HepG2 (cell line): ENCODE measurements at regions not wholly inside any gene's neighbourhood (a gene's known extent, or its start where the extent isn't known, plus 50 kb on each side); places are given as distances from the start of the nearest gene placed in this dataset.

Experiments
- ATAC-seq: fragments of 200-7000 bp; cut with Tn5 transposase; 3 replicates; pipeline ENCODE4 v1.9.1; 2020; ENCODE audit warnings: mild to moderate bottlenecking, moderate library complexity
- BruUV-seq: library from RNA; stranded (reverse); fragments of 400-500 nt; replicated peaks from 2 replicates; lab custom pipeline; 2021; lab: Mats Ljungman, UMichigan
- CTCF ChIA-PET: fragments of 300-600 bp; formaldehyde crosslinking; extraction: SDS; loops from one replicate; lab custom pipeline; 2021; ENCODE audit warnings: low total read pairs, inconsistent platforms, low intra/inter-chr PET ratio; lab: Yijun Ruan, JAX
- POLR2A ChIA-PET: fragments of 350-600 bp; sonication (Branson Sonifier 250); formaldehyde crosslinking; loops from one replicate; lab custom pipeline; 2020; ENCODE audit warnings: antibody characterized with exemption, inconsistent platforms; lab: Yijun Ruan, JAX
- DNase-seq: peaks from one replicate; pipeline ENCODE4 v3.0.0-alpha.2; 2015; ENCODE audit warnings: low spot score
- FAIRE-seq: peaks from 3 replicates; lab custom pipeline; 2011; peaks lifted over from hg19 to GRCh38; lab: Jason Lieb, UNC
- H2AFZ ChIP-seq: one replicate; pipeline ENCODE4 v1.6.1; 2011; ENCODE audit warnings: low read length, inconsistent platforms
- H3K27ac ChIP-seq: fragments of 300-600 bp; 3 replicates; pipeline ENCODE4 v1.8.0; 2011; ENCODE audit warnings: mixed run types, mild to moderate bottlenecking, mixed read lengths, low read length, inconsistent platforms; ENCODE audit not compliant: insufficient read depth; ENCODE audit errors: extremely low read length
- H3K27me3 ChIP-seq, 2 experiments: fragments of 200-600 bp in 1 of 2; 2 replicates in 1 of 2; 3 replicates in 1 of 2; pipeline versions ENCODE4 v1.6.0 to v1.8.0; 2011; ENCODE audit warnings: low read length in 2 of 2, mild to moderate bottlenecking in 2 of 2, moderate library complexity in 2 of 2, inconsistent platforms in 1 of 2; ENCODE audit not compliant: insufficient read depth in 2 of 2, control insufficient read depth in 1 of 2
- H3K36me3 ChIP-seq, 2 experiments: fragments of 200-600 bp in 1 of 2; replicated peaks in 1 of 2; 2 replicates in 1 of 2; 3 replicates in 1 of 2; pipeline versions ENCODE4 v1.5.1 to v1.8.0; 2011; ENCODE audit warnings: low read length in 2 of 2, inconsistent platforms in 1 of 2; ENCODE audit not compliant: insufficient read depth in 2 of 2, control insufficient read depth in 1 of 2
- H3K4me1 ChIP-seq: 2 replicates; pipeline ENCODE4 v1.5.1; 2012; ENCODE audit warnings: low read length, inconsistent platforms; ENCODE audit not compliant: insufficient read depth
- H3K4me2 ChIP-seq: 2 replicates; pipeline ENCODE4 v1.6.0; 2011; ENCODE audit warnings: low read depth, low read length, inconsistent platforms
- H3K4me3 ChIP-seq, 3 experiments: fragments of 200-600 bp in 1 of 3; sonication (generic), shearing (Covaris generic) in 1 of 3; replicated peaks in 1 of 3; 2 replicates each; pipeline ENCODE4 v1.5.1; 2011 to 2016; ENCODE audit warnings: low read length in 3 of 3, inconsistent platforms in 2 of 3, low read depth in 2 of 3, mild to moderate bottlenecking in 2 of 3, control low read depth in 1 of 3, mixed read lengths in 1 of 3; ENCODE audit not compliant: insufficient read depth in 1 of 3
- H3K79me2 ChIP-seq: one replicate; pipeline ENCODE4 v1.6.1; 2011; ENCODE audit warnings: low read length, inconsistent platforms; ENCODE audit not compliant: insufficient read depth
- H3K9ac ChIP-seq: 2 replicates; pipeline ENCODE4 v1.6.0; 2011; ENCODE audit warnings: mild to moderate bottlenecking, low read depth, low read length, inconsistent platforms; ENCODE audit not compliant: insufficient read depth
- H3K9me3 ChIP-seq: 2 replicates; pipeline ENCODE4 v1.5.1; 2012; ENCODE audit warnings: mild to moderate bottlenecking, low read length
- H4K20me1 ChIP-seq: 2 replicates; pipeline ENCODE4 v1.6.0; 2011; ENCODE audit warnings: inconsistent platforms, mild to moderate bottlenecking, low read length, moderate library complexity; ENCODE audit not compliant: insufficient read depth
- ARNT2 ChIP-seq: sonication (generic); formaldehyde crosslinking; IDR thresholded peaks from 2 replicates; pipeline ENCODE4 v1.8.0; 2022; ENCODE audit warnings: mild to moderate bottlenecking, low read depth, missing genetic modification reagents, moderate library complexity
- ETS1 ChIP-seq: sonication (generic); formaldehyde crosslinking; IDR thresholded peaks from 2 replicates; pipeline ENCODE4 v1.4.0; 2020; ENCODE audit warnings: missing genetic modification reagents
- JUNB ChIP-seq: sonication (generic); formaldehyde crosslinking; IDR thresholded peaks from 2 replicates; pipeline ENCODE4 v1.8.0; 2022; ENCODE audit warnings: missing genetic modification reagents, mild to moderate bottlenecking, borderline replicate concordance
- TBX2 ChIP-seq: sonication (generic); formaldehyde crosslinking; IDR thresholded peaks from 2 replicates; pipeline ENCODE4 v1.5.0; 2020; ENCODE audit warnings: missing genetic modification reagents, mild to moderate bottlenecking, borderline replicate concordance
- ZFY ChIP-seq: sonication (generic); formaldehyde crosslinking; IDR thresholded peaks from 2 replicates; pipeline ENCODE4 v1.4.0; 2020; ENCODE audit warnings: missing genetic modification reagents
- ZNF24 ChIP-seq: fragments of 450-650 bp; IDR thresholded peaks from 2 replicates; pipeline ENCODE4 v1.6.1; 2017; ENCODE audit warnings: antibody characterized with exemption, mild to moderate bottlenecking
- ZNF264 ChIP-seq: sonication (generic); formaldehyde crosslinking; IDR thresholded peaks from 2 replicates; pipeline ENCODE4 v1.4.0; 2020; ENCODE audit warnings: missing genetic modification reagents
- ZNF282 ChIP-seq: fragments of 450-650 bp; IDR thresholded peaks from 2 replicates; pipeline ENCODE4 v1.6.1; 2018; ENCODE audit not compliant: partially characterized antibody
- ZNF30 ChIP-seq: sonication (generic); formaldehyde crosslinking; IDR thresholded peaks from 2 replicates; pipeline ENCODE4 v1.5.0; 2020; ENCODE audit warnings: mild to moderate bottlenecking, missing genetic modification reagents
- ZNF772 ChIP-seq: sonication (generic); formaldehyde crosslinking; IDR thresholded peaks from 2 replicates; pipeline ENCODE4 v1.5.0; 2020; ENCODE audit warnings: mild to moderate bottlenecking, missing genetic modification reagents
- WGBS: methylation state at CpG from one replicate; pipeline ENCODE4 v1.1.6; 2017; ENCODE audit warnings: low lambda C conversion rate; 5-methylcytosine and 5-hydroxymethylcytosine counted together
- in situ Hi-C: cut with HindIII; loops from 2 replicates; pipeline ENCODE4 v1.10.0; 2017; ENCODE audit warnings: low pct_unique_long_range_greater_than_20kb; ENCODE audit not compliant: extremely low pct_ligation_motif_present
- intact Hi-C: fragments of 100-400 bp; cut with micrococcal nuclease; formaldehyde crosslinking; loops from one replicate; pipeline ENCODE4 v1.10.0; 2022; ENCODE audit not compliant: unreplicated experiment

GRCh38 chr2:147715807-147716206, 129.0 kb upstream of the ACVR2A start (continued):
- TF ChIP-seq ZNF24 = no peak

- no peak overlapping the region for H3K4me3 ChIP-seq
- no peaks in the 10 kb centered on the region for H3K27me3 ChIP-seq
- H3K9ac ChIP-seq = no peak overlapping the region
- intact Hi-C loops (loop anchor here (5.0 kb wide), 1 partner anchor 198 kb away; no protein-coding TSS in a partner anchor), in situ Hi-C loops (no loop called here)
- no peak overlapping the region for H3K4me2 ChIP-seq
- no peak for ATAC-seq
- H3K36me3 ChIP-seq = no peaks in the 10 kb centered on the region
- 7% methylated on average over 3 of the region's 3 CpGs for WGBS
- H3K9me3 ChIP-seq = no peaks in the 10 kb centered on the region
- ChIA-PET CTCF (no interaction called here), POLR2A (no interaction called here)
- no peak overlapping the region for H3K27ac ChIP-seq
- no TSS peak for BruUV-seq
- no peak for TF ChIP-seq ZFY (CRISPR knock-in tag)
- TF ChIP-seq TBX2 (CRISPR knock-in tag) = no peak
- no peak for TF ChIP-seq ARNT2
- TF ChIP-seq ZNF30 (CRISPR knock-in tag) = no peak
- no peak for TF ChIP-seq ZNF282
- no peak for TF ChIP-seq ZNF772 (CRISPR knock-in tag)
- TF ChIP-seq ETS1 (CRISPR knock-in tag) = no peak
- TF ChIP-seq ZNF264 (CRISPR knock-in tag) = no peak
- no peak for TF ChIP-seq JUNB (CRISPR knock-in tag)
- FAIRE-seq = no peak
- no peaks in the 10 kb centered on the region for H4K20me1 ChIP-seq
- no peak overlapping the region for H2AFZ ChIP-seq
- H3K79me2 ChIP-seq = no peaks in the 10 kb centered on the region
- no peak for DNase-seq
- no peaks in the 10 kb centered on the region for H3K4me1 ChIP-seq
Measured at GRCh38 chr2:147714582-147714981, 130.2 kb upstream of the ACVR2A start.
